ENCODE measurements at regions not wholly inside any gene's neighbourhood (a gene's known extent, or its start where the extent isn't known, plus 50 kb on each side); places are given as distances from the start of the nearest gene placed in this dataset.

- FAIRE-seq (no peak), DNase-seq (ENCODE audit: low spot score) (no peak)
Measured at GRCh38 chr22:48257685-48258055, 1495.2 kb downstream of the TBC1D22A start.

GRCh38 chr22:48256776-48257684 is 1494.6 kb downstream of the TBC1D22A start:
- FAIRE-seq (no peak), DNase-seq (ENCODE audit: low spot score) (no peak)

- DNase-seq (ENCODE audit: low spot score) = no peak
- no peak for FAIRE-seq
Measured at GRCh38 chr22:48256041-48256739, 1493.7 kb downstream of the TBC1D22A start.

GRCh38 chr22:48254311-48254873 is 1491.9 kb downstream of the TBC1D22A start:
- DNase-seq (ENCODE audit: low spot score) = no peak
- FAIRE-seq = no peak

- DNase-seq (ENCODE audit: low spot score) (no peak), FAIRE-seq (no peak)
Measured at GRCh38 chr22:48253573-48253972, 1491.1 kb downstream of the TBC1D22A start.

GRCh38 chr22:48253136-48253535 is 1490.7 kb downstream of the TBC1D22A start:
- FAIRE-seq (no peak), DNase-seq (ENCODE audit: low spot score) (no peak)

DNA sequence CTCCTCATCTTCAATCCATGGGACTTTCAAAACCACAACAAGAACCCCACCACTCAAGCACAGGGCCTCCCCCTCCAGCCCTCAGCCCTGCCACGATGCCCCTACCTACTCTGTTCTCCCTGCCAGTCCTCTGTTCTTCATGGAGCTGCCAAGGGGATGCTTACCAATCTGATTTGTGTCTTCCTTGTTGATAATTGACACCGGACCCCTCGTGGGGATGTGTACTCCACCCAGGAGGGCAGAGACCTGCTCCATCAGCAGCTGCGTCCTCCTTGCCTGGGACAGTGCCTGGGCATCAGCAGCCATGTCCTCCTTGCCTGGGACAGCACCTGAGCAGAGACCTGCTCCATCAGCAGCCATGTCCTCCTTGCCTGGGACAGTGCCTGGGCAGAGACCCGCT is 1489.2 kb downstream of the TBC1D22A start:
- DNase-seq (ENCODE audit: low spot score) (no peak), FAIRE-seq (no peak)

GRCh38 chr22:48250937-48251530 is 1488.6 kb downstream of the TBC1D22A start:
- FAIRE-seq = no peak

DNA sequence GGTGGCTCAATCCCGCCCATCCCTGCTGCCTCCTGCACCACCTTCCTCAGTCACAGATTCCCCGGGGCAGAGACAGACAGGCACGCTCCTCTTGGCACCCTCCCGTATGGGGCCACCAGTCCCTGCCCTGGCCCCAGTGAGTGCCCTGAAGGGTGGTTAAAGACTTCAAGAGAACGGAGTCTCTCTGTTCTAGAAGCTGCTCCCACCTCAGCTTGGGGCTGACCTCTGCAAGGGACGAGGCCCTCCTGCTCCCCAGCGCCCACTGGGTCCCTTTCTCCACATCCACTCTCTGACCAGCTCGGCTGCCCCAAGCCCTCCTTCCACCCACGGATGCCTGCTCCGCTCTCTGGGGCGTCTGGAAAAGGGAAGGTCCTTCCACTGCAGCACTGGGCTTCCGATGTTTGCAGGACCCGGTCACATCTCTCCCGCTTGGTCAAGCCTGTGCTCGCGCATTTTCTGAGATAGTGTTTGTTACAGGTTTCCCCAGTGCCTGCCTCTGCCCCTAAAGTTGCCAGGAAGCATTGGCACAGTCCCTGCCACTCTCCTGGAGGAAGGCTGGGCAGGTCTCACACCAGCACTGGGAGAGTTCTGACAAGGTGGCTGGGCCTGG is 1487.9 kb downstream of the TBC1D22A start:
- FAIRE-seq = no peak
- DNase-seq (ENCODE audit: low spot score) = no peak

More at GRCh38 chr22:48250937-48251530, 1488.6 kb downstream of the TBC1D22A start:
- DNase-seq (ENCODE audit: low spot score) = no peak

GRCh38 chr22:48249713-48250268 is 1487.3 kb downstream of the TBC1D22A start:
- DNase-seq (ENCODE audit: low spot score) = no peak
- no peak for FAIRE-seq

GRCh38 chr22:48248901-48249455 is 1486.5 kb downstream of the TBC1D22A start:
- no peak for DNase-seq (ENCODE audit: low spot score)
- no peak for FAIRE-seq

DNA sequence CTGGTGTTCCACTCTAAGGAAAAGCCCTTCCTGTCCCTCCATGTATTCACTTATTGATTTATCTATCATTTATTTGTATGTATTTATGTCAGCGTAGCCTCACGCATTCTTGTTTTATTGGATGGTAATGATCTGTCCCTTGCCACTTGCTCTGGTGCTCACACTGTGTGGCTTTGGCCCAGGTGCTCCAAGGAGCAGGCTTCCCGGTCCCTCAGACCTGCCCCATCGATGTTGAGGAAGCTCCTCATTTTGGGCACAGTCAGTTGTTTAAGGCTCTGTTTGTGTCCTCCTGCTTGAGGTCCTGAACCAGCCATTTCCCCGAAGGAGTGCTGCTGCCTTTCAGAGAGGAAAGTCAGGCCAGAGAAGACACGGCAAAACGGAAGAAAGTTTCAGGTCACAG is 1485.4 kb downstream of the TBC1D22A start:
- DNase-seq (ENCODE audit: low spot score) = no peak
- no peak for FAIRE-seq

- no peak for FAIRE-seq
- no peak for DNase-seq (ENCODE audit: low spot score)
Measured at GRCh38 chr22:48245196-48245485, 1482.7 kb downstream of the TBC1D22A start.

GRCh38 chr22:48244388-48245195 is 1482.1 kb downstream of the TBC1D22A start:
- no peak for FAIRE-seq

DNA sequence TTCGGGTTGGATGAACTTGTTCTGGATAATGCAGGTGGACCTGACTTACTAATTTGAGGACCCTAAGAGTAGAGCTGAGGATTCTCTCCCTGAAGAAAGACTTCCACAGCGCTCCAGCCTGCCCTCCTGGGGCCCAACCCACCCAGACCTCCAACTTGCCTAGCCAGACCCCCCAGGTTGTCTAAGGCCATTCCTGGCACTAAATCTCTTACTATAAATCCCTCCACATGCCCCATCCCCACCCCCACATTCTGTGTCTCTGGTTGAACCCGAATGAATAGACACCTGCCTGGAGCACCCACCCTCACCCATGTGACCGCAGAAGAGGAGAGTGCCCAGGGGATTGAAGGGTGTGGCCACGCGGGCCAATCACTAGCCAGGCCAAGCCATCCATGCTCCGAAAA is 1480.0 kb downstream of the TBC1D22A start:
- no peak for FAIRE-seq

More at GRCh38 chr22:48244388-48245195, 1482.1 kb downstream of the TBC1D22A start:
- DNase-seq (ENCODE audit: low spot score) = no peak

GRCh38 chr22:48241658-48242057 is 1479.2 kb downstream of the TBC1D22A start:
- no peak for FAIRE-seq
- DNase-seq (ENCODE audit: low spot score) = no peak

More for the DNA sequence above, 1480.0 kb downstream of the TBC1D22A start:
- no peak for DNase-seq (ENCODE audit: low spot score)

GRCh38 chr22:48240935-48241230 is 1478.4 kb downstream of the TBC1D22A start:
- FAIRE-seq = no peak
- DNase-seq (ENCODE audit: low spot score) = no peak

DNA sequence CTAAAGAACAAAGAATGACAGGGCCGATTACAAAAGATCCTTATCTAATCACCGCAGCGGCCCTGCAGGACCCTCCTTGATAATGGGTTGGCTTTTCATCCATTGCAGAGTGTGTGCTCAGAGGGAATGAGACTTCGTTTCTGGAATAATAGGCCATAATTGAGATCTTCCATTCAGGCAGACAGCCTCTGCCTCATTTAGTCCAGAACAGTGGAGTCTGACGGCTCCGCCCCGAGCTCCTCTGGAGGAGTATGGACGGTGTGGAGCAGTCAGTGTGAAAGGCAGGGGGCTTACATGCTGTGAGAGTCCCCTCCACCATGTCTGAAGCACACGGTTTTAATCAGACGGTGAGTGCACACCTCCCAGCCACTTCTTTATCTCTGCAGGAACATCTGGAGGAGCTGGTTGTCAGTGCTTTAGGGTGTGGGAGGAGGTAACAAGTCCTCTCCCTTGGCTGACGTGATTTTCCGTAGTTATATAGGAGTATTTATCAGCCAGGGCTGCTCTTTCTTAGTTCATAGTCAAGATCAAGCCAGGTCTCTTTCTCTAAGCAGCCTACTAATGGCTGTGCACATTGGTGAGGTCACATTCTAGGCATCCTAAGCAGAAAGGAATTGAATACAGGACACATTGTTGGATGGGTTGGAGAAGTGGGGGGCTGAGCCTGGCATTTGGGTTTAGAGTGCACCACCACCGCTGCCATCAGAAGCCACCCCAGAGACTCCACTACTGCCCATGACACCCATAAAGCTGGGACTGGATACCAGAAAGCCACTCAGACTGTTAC is 1477.9 kb downstream of the TBC1D22A start:
- FAIRE-seq = no peak

DNA sequence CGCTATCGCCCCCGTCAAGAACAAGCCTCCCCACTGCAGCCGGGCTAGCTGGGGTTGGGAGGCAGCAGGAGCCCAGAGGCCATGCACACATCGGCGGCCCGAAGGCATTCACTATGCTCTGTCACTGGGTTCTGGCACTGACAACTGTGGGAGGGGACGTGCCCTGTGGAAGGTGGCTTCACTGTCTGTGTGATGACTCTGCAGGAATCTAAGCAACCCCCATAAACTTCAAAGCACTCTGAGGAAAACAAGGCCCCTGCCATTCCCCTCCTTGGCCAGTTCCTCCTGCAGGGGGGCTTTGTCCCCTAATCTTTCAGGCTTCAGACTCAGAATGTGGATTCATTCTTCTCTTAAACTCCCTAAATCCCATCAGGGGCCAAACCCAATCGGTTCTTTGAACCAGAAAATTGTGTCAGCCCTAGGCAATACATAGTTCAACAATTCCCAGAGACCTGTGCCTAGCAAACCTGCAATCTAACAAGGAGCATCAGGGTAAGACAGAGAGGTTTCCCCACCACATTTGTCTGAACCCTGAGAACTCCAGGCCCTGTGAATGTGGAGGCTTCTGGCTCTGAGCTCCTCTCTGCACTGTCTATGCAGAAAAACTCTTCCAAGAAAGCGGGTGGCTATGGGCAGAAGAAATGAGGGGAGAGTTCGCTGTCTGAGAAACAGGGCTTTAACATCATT is 1477.2 kb downstream of the TBC1D22A start:
- DNase-seq (ENCODE audit: low spot score) = no peak
- no peak for FAIRE-seq

More for the DNA sequence above, 1477.9 kb downstream of the TBC1D22A start:
- no peak for DNase-seq (ENCODE audit: low spot score)
